Fibroblast of pulmonary artery (primary cell): ENCODE measurements at regions not wholly inside any gene's neighbourhood (a gene's known extent, or its start where the extent isn't known, plus 50 kb on each side); places are given as distances from the start of the nearest gene placed in this dataset.

Source experiments
- DNase-seq: peaks from one replicate; pipeline ENCODE4 v3.0.0-alpha.2; 2010; ENCODE audit warnings: low read depth
- H3K4me3 ChIP-seq: replicated peaks from 2 replicates; pipeline ENCODE4 v1.5.1; 2011; ENCODE audit warnings: low read depth, mild to moderate bottlenecking, control low read depth, low read length, moderate library complexity
- TF ChIP-seq, protein P1 (sequence below): IDR thresholded peaks from 2 replicates; pipeline ENCODE4 v1.5.1; 2011; ENCODE audit warnings: mild to moderate bottlenecking, control low read depth, low read length, inconsistent platforms; ENCODE audit errors: missing control alignments

DNA sequence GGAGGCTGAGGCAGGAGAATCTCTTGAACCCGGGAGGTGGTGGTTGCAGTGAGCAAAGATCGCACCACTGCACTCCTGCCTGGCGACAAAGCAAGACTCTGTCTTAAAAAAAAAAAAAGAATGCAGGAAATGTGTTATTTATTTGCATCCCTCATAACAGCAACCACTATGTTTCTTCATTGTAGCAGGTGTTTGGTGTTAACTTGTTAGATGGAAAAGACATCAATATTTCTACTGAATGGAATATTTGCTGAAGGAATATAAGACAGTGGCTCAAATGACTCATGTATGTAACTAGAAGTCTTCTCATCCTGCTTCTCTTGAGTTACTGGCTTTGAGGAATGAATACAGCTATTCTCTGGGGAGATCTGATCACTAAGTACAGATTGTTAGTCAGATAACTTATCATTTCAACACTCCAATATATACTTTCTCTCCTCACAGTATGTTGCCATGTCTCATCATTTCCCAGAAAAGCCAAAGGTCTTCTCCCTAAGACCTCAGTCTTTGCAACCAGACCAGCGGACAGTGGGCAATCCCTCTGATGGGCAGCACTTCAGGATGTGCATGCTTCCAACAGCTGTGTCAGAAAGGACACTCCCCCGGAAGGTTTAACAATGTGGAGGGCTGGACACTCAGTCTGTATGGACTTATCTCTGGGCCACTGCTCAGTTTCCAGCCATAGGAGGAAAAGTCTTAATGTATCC lies 104.4 kb upstream of the STK17B start:
- TF ChIP-seq, protein P1, sequence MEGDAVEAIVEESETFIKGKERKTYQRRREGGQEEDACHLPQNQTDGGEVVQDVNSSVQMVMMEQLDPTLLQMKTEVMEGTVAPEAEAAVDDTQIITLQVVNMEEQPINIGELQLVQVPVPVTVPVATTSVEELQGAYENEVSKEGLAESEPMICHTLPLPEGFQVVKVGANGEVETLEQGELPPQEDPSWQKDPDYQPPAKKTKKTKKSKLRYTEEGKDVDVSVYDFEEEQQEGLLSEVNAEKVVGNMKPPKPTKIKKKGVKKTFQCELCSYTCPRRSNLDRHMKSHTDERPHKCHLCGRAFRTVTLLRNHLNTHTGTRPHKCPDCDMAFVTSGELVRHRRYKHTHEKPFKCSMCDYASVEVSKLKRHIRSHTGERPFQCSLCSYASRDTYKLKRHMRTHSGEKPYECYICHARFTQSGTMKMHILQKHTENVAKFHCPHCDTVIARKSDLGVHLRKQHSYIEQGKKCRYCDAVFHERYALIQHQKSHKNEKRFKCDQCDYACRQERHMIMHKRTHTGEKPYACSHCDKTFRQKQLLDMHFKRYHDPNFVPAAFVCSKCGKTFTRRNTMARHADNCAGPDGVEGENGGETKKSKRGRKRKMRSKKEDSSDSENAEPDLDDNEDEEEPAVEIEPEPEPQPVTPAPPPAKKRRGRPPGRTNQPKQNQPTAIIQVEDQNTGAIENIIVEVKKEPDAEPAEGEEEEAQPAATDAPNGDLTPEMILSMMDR: no peak
- no peak overlapping the region for H3K4me3 ChIP-seq
- no peak for DNase-seq

DNA sequence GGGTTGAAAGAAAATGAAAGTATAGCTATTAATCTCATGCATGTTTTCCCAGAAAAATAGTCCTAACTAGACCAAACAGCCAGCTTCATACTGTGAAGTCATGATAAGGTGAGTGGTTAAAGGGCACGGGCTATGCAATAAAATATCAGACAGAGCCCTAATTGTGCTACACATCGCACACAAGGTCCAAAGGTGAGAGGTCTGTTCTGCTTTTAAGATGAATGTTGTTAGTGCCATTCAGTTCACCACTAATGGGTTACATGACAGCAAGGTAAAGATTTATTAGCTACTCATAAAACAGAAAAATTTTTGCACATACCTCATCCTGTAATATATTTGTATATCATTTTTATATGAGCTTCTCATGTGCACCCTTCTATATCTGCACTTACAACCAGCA lies 105.0 kb upstream of the STK17B start:
- DNase-seq: no peak
- TF ChIP-seq, protein P1: no peak
- H3K4me3 ChIP-seq: no peak overlapping the region

- TF ChIP-seq, protein P1: peak; percentile 71
- peak; percentile 66 for DNase-seq
These were observed 105.6 kb upstream of the STK17B start for GRCh38 chr2:196277002-196277401.

GRCh38 chr2:196278491-196278911 lies 107.1 kb upstream of the STK17B start:
- TF ChIP-seq, protein P1: no peak
- DNase-seq: peak; percentile 73
- peak overlapping the region; percentile 34 for H3K4me3 ChIP-seq

More at GRCh38 chr2:196277002-196277401, 105.6 kb upstream of the STK17B start:
- H3K4me3 ChIP-seq: no peak overlapping the region

DNA sequence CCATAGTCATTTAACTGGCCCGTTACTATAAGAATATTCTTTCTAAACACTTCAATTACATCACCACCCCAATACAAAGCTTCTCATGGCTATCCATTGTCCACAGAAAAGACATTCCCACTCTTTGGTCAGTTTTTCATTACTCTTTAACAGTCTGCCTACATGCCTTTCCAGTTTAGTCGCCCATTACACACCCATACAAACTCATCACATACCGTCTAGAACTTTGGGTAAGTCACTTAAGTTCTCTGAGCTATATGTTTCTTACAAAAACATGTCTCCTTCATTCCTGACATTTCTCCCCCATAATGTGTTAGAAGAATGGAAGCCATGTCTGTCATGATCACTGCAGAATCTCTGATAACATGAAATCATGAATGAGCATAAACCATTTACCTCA lies 108.2 kb upstream of the STK17B start:
- no peak for DNase-seq
- H3K4me3 ChIP-seq: no peak overlapping the region
- TF ChIP-seq, protein P1: no peak

DNA sequence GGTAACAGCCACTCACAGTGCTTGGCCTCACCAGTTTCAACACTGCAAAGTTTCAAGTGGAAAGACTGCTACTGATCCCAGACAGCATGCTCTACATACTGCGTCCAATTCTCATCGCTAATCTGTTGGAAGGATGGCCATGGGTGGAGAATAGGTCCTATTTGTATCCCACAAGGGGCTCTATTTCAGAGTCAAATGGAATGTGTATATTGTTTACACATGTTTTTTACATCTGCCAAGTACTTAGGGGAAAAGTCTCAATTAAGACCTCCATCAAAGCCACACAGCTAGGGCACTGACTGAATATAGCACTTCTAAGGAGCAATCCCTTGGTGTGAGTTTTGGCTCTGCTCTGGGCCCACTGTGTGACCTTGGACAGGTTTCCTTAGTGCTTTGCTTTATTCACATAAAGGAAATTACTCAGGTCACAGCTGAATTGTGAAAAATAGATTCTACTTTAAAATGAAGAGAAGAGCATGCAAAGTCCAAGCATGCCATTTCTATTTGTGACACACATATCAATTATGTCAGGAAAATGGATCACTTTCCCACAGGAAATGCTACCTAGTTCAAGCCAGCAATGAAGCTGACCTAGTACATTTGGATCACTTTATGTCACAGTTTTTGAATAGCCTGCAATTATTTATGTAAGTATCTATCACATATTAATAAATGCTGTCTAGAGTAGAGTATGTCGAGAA lies 112.9 kb upstream of the STK17B start:
- H3K4me3 ChIP-seq: no peak overlapping the region
- TF ChIP-seq, protein P1: no peak
- DNase-seq: no peak
